ENCODE measurements at regions not wholly inside any gene's neighbourhood (a gene's known extent, or its start where the extent isn't known, plus 50 kb on each side); places are given as distances from the start of the nearest gene placed in this dataset.

- DNase-seq (ENCODE audit: extremely low spot score) = no peak
- no peak for TF ChIP-seq CTCF (IDR thresholded peaks at IDR 0.05; ENCODE audit: control extremely low read depth, extremely low read depth, low read depth, missing control alignments)
- POLR2A ChIA-PET = no interaction called here
- CTCF ChIA-PET = no interaction called here
These were observed 774.8 kb downstream of the VRK1 start for GRCh38 chr14:97571866-97572555.

GRCh38 chr14:97572583-97573458 is 775.6 kb downstream of the VRK1 start:
- TF ChIP-seq CTCF (IDR thresholded peaks at IDR 0.05; ENCODE audit: control extremely low read depth, extremely low read depth, low read depth, missing control alignments) = no peak
- ChIA-PET CTCF (no interaction called here), POLR2A (no interaction called here)
- no peak for DNase-seq (ENCODE audit: extremely low spot score)

GRCh38 chr14:97575677-97576076 is 778.5 kb downstream of the VRK1 start:
- ChIA-PET POLR2A (no interaction called here), CTCF (no interaction called here)
- no peak for DNase-seq (ENCODE audit: extremely low spot score)
- TF ChIP-seq CTCF (IDR thresholded peaks at IDR 0.05; ENCODE audit: control extremely low read depth, extremely low read depth, low read depth, missing control alignments) = no peak

- ChIA-PET CTCF (no interaction called here), POLR2A (no interaction called here)
- DNase-seq (ENCODE audit: extremely low spot score) = no peak
- TF ChIP-seq CTCF (IDR thresholded peaks at IDR 0.05; ENCODE audit: control extremely low read depth, extremely low read depth, low read depth, missing control alignments) = no peak
These were observed 781.9 kb downstream of the VRK1 start for GRCh38 chr14:97578982-97579548.

- no peak for TF ChIP-seq CTCF (IDR thresholded peaks at IDR 0.05; ENCODE audit: control extremely low read depth, extremely low read depth, low read depth, missing control alignments)
- ChIA-PET CTCF (no interaction called here), POLR2A (no interaction called here)
- no peak for DNase-seq (ENCODE audit: extremely low spot score)
These were observed 783.8 kb downstream of the VRK1 start for GRCh38 chr14:97581016-97581415.

GRCh38 chr14:97582022-97582421 is 784.8 kb downstream of the VRK1 start:
- no peak for TF ChIP-seq CTCF (IDR thresholded peaks at IDR 0.05; ENCODE audit: control extremely low read depth, extremely low read depth, low read depth, missing control alignments)
- ChIA-PET POLR2A (no interaction called here), CTCF (no interaction called here)
- DNase-seq (ENCODE audit: extremely low spot score) = no peak
